RKO (cell line): ENCODE measurements at regions not wholly inside any gene's neighbourhood (a gene's known extent, or its start where the extent isn't known, plus 50 kb on each side); places are given as distances from the start of the nearest gene placed in this dataset.

Experiments used
- DNase-seq: peaks from one replicate; pipeline ENCODE4 v3.0.0-alpha.2; 2016; ENCODE audit warnings: low spot score

- no peak for DNase-seq
Observed at GRCh38 chr7:128167791-128168666, 73.0 kb upstream of the LEP start.

DNA sequence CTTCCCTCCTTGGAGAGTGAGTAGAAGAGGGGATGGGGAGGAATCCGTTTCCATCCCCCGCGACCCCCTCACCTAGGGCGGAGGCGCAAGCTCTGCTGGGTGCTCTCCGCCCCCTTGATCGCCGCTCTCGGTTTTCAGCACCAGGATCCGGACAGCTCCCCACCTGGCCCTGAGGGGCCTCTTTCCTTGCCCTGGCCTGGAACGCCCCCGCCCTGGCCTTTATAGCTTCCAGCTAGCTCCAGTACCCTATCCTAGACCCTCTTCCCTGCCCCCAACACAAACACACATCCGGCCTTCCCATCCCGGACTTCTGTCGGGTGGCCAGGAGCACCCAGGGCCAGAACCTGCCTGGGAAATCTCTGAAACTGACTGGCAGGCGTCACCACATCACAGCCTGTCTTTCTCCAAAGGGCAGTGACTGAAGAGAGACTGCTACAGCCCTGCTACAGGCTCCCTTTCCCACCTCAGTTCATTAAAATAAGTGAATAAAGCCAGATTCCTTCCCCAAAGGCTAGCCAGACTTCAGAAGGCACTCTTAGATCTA lies 72.3 kb upstream of the LEP start:
- DNase-seq: no peak

DNA sequence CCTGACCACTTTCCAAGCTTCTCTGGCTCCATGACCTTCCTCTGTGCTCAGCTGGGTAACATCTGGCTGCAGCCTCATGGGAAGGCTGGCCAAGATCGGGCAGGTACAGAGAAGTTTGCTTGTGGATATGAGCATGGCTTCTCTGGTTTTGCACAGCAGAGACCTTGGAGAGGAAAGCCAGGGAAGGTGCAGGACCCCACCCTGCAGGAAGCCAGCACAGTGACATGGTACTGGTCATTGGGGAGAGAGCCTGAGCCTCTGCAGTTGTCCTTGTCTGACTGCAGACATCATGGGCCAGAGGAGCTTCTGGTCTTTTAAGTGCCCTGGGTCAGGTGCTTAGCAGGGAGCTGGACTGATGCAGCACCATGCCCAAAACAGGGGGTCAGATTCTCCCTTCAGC lies 70.6 kb upstream of the LEP start:
- DNase-seq: no peak

DNA sequence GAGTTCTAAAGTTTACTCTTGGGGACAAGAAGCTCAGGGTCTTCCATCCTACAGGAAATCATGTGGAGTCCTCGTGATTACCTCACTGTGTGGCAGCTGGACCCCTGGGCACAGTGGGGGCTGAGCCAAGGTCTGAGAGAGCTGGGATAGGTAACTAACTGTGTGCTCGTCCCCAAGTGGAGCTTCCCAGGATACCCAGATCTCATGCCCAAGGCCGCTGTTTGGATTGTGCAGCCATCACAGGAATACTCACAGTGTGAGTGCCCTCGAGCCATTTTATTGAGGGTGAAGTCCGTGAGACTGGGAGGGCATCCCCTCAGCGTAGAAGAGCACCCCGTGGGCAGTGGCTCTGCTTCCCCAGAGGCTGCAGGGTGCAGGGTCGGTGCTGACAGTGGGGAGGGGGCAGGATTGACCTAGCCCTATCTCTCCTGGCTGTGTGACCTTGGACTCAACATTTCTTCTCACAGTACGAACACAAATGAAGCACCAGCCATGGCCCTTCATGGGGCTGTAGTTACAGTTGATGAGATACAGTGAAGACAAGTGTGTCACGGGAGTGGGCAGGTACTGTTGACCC lies 69.6 kb upstream of the LEP start:
- no peak for DNase-seq

DNA sequence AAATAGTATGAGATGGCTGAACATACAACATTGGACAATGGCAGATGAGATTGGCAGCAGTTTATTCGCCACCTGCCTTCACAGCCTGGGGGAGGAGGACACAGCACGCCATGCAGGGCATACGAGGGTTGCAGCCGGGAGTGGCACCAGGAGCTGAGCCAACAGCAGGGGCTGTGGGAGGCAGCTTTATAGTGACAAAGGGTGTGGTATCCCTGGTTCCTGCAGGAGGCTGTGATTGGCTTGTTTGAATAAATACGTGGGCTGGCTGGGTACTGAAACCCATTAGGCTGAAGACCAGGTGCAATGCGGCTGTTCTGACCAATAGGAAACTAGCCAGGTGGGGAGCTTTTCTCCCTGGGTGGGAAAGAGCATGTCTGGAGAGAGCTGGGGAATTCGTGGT lies 68.9 kb upstream of the LEP start:
- DNase-seq: no peak

DNA sequence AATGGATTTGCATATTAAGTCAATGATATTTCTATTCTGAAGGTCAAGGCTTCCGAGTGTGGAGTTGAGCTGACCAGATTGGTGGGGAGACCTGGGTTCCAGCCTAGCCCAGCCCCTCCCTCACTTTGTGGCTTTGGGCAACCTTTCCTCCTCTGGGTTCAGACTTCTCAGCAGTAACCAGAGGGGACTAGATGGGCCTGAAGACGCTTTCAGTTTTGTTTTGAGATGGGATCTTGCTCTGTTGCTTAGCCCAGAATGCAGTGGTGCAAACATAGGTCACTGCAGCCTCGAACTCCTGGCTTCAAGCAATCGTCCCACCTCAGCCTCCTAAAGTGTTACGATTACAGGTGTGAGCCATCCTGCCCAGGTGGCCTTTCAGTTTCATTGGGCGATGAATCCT lies 68.1 kb upstream of the LEP start:
- no peak for DNase-seq

GRCh38 chr7:128174386-128174785 lies 66.7 kb upstream of the LEP start:
- DNase-seq: no peak

DNA sequence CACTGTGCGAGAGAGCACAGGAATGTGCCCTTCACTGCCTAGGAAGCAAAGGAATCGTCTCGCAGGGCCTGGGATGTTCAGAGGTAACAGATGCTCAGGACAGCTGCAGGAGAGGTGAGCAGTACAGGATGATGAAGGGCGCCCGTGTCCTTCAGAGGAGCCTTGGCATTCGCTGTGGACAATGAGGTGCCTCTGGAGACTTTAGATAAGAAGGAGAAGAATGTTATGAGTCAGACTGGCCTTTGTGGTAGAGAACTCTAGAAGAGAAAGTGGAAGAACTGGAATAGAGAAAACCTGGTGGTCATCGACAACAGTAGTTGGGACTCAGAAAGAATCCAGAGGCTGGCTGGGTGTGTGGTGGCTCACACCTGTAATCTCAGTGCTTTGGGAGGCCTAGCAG lies 64.4 kb upstream of the LEP start:
- no peak for DNase-seq

DNA sequence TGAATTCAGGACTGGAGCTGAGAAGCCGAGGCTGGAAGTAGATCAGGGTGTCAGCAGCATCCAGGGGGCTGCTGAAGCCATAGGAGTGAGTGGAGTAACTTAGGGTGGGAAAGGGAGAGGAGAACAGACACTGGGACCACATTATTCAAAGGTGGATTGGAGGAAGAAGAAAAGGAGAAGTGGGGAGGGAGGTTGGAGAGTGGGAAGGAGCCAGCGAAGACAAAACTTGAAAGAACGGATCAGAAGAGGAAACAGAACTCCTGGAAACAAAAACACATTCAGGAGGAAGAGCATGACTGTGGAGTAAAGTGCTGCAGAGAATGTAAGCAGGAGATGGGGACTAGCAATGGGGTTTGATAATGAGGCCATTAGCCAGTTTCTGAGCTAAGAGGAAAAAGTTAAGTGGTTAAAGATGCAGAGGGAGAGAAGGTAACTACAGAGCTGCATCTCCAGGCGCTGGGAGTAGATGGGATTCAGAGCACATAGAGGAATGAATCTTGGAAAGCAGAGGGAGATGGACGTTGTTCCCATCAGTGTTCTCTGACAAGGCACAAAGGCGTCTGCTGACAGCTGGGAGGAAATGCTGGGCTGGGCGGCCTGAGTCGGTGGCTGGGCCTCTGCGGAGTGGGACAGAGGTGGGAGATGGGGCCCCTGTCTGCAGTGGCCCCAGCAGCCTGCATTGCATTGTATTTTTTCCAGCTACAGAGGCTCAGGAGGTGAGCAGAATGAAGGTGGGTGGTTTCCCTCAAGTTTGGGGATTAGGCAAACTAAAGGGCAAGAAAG lies 63.1 kb upstream of the LEP start:
- no peak for DNase-seq

GRCh38 chr7:128178611-128179010 lies 62.5 kb upstream of the LEP start:
- no peak for DNase-seq

GRCh38 chr7:128188396-128189230 lies 52.5 kb upstream of the LEP start:
- no peak for DNase-seq

GRCh38 chr7:128189231-128189930 lies 51.7 kb upstream of the LEP start:
- no peak for DNase-seq

DNA sequence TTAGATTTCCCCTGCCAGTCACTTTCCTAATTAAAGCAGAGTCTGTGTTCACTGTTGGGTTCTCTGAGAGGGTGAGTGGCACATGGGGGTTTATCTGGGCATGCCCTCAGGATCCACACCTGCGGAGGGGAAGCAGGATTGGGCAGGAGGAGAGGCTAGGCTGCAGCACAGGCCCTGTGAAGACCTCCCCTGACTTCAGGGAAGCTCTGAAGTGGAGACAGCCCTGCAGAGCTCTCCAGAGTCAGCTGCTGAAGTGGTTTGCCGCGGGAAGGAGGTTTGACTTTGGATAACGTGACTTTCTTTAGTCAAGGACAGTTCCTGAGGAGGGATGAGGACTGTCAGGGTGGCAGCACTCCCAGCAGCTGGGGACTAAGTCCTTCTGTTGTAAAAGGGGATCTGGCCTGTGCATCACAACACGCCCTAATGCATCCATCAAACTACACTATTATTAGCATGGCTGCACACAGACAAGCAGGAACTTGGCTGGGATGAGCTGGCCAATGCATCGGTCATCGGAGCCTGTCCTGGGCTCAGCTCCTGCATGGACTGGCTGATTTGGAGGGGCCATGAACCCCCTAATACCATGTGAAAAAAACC lies 50.9 kb upstream of the LEP start:
- DNase-seq: no peak

DNA sequence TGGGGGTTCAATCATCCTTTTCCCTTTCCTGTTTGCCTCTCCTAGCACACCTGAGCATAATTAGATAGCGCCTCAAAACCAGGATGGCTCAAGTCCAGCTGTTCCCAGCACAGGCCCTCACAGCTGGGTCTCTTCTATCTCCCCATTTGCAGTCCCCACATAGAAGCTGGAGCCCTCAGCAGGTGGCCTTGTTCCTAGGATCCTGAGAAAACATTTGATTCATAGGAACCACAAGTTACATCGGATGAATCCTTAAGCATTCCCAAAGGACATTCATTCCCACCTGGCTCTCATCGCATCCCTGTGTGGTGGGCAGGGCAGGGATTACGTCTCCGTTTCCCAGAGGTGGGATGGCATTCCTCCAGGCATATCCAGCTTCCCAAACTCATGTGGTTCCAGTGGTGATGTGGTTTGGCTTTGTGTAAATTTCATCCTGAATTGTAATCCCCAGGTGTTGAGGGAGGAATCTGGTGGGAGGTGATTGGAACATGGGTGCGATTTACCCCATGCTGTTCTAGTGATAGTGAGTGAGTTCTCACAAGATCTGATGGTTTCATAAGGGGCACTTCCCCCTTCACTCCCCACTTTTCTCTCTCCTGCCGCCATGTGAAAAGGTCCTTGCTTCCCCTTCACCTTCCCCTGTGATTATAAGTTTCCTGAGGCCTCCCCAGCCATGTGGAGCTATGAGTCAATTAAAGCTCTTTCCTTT lies 49.8 kb upstream of the LEP start:
- DNase-seq: no peak
